GM21367 (cell line): ENCODE measurements at regions not wholly inside any gene's neighbourhood (a gene's known extent, or its start where the extent isn't known, plus 50 kb on each side); places are given as distances from the start of the nearest gene placed in this dataset.
A peak's percentile ranks its signal among the peaks of the same experiment; 100 is the strongest.

ENCODE experiments used
- ATAC-seq: cut with Tn5 transposase; IDR thresholded peaks from one replicate; pipeline ENCODE4 v1.9.1; 2021; ENCODE audit not compliant: unreplicated experiment

DNA sequence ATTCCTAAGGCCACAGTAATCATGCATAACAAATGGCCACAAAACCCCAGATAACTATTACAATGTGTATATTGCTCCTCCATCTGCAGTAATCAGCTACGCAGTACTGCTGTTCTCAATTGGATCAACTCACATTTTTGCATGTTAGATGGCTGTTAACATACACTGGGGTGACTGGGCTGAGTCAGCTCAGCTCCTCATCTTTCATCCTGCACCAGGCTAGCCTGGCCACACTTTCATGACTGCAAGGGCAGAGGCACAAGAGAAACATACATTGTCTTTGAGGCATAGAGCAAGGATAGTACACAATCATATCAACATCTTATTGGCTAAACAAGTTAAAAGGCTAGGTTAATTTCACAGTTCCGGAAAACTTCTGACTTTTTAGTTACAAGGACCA, 306.6 kb downstream of the SLC6A15 start:
- no peak for ATAC-seq

DNA sequence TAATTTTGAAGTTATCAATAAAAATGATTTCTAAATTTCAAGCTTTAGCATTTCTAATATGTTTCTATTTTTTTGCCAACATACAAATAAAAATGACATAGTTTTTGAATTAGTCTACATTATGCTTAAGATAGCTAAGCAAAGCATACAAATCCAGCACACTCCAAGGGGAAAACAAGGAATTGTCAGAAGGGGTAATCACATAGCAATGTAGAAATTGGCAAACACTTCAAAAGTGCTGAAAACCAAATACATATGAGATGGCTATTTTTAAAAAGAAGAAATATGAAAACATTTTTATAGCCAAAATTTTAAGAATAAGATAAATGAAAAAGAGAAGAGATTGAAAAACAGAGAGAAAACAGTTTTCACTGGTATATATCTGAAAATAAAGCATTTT, 308.0 kb downstream of the SLC6A15 start:
- no peak for ATAC-seq

DNA sequence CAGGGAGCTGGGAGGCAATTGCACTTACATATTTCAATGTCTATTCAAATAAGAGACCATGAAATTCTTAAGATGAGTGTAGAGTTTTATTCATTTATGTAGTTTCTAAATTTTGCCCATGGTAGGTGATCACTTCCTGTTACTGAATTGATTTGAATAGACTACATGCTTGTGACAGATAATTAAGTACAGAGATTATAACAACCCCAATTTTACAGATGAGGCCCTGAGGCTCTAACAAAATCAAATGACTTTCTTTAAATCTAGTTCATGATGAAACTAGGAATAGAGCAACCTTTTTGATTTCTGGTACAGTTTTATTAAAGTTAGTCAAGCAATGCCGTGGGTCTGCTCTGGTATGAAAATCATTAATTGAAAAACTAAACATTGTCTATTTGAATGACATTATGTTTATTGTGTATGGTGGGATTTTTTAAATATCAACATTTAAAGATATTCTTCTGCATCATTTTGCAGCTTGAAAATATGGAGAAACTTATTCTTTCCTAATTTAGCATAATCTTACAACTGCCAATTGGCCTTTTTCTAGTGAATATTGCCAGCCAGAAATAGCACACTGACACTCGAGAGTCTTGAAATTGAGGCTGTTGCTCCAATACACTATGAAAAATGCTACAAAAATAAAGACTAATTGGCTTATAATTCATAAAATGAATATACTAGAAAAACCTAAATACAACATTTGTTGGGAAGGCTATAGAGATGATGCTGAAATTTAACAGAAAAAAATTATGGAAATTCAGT, 308.9 kb downstream of the SLC6A15 start:
- no peak for ATAC-seq

DNA sequence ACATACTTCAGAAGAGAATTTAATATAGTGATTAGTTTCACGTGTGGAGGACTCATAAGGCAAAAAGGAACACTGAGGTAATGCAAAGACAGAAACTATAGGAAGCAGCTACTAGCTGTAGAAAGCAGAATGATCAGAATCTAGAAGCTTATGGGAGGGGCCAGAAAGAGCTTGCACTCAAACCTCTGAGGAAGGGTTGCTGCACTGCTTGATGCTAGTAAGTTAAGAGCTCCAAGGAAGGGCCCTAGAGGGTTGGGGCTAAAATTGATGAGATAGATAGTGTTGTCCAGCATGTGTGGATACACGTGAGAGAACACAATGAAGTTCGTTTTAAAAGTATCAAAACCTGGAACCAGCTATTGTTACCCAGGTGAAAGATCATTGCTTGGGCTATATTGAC, 311.1 kb downstream of the SLC6A15 start:
- ATAC-seq, result no peak

DNA sequence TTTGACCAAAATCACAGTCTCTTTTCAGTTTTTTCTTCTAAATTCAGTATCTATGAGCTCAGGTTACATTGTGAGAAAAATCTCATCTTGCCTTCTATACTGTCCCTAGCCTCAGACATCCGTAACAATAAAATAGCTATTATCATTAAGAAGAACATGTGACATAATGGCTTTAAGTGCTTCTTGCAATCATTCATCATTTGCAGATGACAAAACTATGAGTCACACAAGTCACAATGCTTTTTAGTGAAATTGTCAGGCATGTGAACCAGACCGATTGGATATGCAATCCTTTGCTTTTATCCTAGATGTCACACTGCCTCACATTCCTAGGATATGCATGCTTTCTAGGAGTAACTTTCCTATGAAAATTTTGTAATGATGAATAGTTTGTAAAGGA, 313.1 kb downstream of the SLC6A15 start:
- ATAC-seq, result no peak

DNA sequence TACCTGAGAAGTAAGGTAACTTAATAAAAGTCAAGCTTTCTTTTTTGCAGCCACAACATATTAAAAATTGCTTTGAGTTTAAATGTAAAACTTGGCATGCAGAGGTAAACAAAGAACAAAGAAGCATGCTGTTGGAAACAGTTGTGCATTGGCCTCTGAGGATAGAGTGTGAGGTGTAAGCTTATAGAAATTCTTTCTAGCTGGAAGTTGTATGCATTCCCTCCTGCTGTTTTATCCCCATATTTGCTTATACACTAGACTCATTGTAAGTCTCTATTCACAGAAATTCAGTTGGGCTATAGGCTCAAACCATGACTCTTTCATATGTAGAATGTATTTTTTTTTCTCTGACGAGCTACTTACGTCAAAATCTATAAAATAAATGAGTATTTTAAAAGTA, 316.3 kb downstream of the SLC6A15 start:
- no peak for ATAC-seq

DNA sequence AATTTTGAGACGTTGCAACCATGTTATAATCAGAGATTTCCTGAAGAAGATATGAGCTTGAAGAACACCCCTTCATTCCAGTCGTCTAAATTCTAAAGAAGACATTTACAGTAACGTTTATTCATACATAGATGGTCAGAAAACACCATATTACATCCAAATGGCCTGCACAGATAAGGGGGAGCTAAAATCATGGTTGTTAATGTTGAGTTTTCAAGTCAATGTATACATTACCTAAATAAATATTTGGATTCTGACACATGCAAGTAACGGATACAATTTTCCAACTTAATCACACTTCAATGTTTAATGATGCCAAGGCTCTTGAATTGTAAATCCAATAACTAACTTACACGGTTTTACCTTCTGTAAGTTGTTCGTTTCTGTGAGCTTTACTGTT, 318.4 kb downstream of the SLC6A15 start:
- ATAC-seq, result no peak

DNA sequence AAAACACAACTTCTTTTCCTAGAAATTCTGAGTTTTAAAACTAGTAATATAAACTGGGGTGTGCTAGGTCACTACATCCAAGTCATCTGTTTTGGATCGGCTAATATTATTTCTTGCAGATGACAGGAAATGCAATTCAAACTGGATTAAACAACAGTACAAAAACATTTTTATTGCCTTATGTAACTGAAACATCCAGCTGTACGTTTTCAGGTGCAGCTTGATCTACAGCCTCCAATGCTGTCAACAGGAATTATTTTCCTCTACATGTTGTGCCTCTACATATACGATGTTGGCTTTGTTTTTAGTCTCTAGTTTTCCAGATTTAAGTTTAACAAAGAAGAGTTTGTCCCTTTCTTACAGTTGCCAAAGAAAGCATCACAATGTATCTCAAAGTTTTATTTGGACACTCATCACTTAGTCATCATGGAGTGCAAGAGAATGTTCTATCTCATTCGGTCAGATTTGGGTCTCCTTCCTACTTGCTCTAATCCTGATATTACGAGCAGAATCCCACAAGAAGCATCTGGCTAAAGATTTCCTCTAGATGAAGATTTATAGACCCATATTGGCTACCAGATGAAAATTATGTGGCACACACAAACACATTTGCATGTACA, 326.7 kb downstream of the SLC6A15 start:
- no peak for ATAC-seq

DNA sequence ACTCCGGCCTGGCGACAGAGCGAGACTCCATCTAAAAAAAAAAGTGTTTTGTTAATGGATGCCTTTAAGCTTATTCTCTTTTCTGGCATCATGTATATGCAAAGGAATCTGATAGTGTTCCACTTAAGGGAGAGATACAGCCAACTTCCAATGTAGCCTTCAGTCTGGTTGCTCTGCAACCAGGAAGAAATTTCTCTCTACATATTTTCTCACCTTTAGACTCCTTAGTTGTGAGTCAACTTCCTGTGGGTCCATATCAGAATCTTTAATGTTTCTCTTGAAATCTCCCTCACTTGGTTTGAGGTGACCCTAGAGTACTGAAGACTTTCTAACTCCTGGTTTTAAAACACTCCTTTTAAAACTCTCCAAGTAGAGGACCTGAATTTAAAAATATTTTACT, 340.4 kb downstream of the SLC6A15 start:
- no peak for ATAC-seq

DNA sequence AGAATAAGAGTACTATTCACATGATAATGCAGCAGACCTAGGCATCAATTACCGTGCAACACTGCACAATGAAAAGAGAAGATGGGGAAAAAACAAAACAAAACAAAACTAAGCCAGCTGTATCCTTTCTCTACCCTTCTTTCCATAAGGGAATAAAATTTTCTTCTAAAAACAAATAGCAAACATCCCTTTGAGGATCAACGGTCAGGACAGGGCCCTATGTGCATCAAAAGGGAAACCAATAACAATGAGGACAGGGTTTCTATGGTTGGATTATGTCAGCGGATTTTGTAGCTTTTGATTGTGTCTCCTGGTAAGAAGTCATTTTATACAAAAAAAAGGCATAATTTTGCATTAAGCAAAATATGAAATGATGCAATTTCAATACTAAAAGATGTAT, 350.3 kb downstream of the SLC6A15 start:
- ATAC-seq, result no peak

DNA sequence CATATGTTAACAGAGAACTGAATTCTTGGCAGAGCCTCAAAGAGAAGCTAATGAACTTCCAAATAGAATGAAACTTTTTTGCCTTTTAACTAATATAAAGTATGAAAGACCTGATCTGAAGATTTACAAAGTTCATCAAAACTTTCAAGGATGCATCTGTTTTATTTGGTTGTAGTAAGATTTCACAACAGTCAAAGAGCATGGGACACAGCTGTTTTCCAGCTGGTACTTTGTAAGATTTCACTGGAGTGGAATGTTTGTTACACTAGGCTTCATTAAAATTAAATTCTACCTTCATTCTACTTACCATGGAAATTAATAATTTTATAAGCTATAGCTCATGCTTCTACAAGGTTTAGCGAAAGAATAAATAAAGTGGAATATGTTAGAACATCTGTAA, 351.2 kb downstream of the SLC6A15 start:
- ATAC-seq, result no peak

DNA sequence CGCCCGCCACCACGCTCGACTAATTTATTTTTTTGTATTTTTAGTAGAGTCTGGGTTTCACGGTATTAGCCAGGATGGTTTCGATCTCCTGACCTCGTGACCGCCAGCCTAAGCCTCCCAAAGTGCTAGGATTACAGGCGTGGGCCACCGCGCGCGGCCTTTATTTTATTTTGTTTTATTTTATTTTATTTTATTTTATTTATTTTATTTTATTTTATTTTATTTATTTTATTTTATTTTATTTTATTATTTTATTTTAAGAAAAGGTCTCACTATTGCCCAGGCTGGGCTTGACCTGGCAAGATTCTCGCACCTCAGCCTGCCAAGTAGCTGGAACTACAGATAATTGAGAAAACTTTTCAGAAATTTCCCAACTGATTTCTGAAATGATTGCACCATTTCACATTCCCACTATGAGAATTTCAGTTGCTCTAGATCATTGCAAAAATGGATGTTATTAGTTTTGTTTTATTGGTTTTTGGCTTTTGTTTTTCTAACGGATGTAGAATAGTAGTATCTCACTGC, 358.3 kb downstream of the SLC6A15 start:
- no peak for ATAC-seq

DNA sequence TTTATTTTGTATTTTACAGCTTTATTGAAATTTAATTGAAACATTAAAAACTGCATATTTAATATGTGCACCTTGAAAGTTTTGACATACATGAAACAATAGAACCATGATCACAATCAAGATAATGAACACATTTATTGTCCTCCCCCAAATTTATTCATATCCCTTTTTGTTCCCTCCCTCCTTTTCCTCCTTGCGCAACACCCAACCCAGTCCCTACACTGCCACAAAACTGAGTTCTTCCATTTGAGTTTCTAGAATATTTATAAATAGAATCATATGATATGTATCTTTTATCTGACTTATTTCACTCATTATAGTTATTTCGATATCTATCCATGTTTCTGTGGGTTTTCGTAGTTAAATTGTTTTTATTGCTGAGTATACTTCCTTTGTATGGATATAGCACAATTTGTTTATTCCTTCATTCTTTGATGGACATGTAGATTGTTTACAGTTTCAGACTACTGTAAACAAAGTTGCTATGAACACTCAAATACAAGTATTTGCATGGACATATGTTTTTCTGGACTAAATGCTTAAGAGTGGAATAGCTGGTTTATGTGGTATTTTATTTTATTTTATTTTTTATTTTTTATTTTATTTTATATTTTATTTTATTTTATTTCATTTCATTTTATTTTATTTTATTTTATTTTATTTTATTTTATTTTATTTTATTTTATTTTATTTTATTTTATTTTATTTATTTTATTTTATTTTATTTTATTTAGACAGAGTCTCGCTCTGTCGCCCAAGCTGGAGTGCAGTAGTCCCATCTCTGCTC, 359.1 kb downstream of the SLC6A15 start:
- no peak for ATAC-seq

DNA sequence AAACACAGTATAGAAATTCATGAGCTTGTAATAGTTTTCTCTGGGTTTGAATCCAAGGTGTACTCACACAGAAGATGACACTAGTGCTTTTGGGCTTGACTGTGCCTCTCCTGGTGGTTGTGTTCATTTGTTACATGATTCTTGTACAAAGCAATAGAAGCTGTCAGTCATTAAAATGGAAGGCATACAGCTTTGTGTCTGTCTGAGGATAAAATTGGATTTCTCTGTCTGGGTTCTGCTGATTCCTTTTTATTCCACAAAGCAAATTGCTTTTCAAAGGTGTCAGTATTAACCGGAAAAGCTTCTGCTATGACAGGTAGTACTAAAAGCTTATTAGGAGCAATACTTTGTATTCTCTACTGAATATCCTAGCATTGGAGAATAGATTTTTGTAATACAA, 361.2 kb downstream of the SLC6A15 start:
- no peak for ATAC-seq

DNA sequence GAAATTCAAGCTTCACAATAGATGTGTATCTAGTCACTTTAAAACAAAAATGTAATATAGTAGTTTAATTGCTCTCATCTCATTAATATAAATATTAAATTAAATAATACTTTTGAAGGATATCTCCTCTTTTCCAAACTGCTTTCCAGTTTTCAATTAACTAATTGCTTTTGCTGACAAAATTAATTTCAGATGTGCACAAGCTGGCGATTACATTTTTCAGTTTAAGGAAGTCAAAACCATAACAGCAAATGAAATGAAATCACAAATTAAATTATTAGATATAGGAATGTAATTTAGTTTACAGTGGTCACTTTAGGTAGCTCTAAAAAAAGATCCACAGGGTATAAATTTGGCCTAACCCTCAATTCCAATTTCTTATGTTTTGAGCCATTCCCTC, 362.1 kb downstream of the SLC6A15 start:
- ATAC-seq, result no peak

DNA sequence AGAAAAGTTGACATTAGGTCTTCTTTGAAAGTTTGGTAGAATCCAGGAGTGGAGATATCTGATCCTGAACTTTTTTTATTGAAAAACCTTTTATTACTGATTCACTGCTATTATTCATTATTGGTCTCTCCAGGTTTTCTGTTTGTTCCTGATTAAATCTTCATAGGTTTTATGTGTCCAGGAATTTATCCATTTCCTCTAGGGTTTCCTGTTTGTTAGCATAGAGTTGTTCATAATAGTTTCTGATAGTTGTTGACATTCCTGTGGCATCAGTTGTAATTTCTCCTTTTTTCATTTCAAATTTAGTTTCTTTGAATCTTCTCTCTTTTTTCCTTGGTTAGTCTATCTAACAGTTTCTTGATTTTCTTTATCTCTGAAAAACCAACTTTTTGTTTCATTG, 370.3 kb downstream of the SLC6A15 start:
- no peak for ATAC-seq

DNA sequence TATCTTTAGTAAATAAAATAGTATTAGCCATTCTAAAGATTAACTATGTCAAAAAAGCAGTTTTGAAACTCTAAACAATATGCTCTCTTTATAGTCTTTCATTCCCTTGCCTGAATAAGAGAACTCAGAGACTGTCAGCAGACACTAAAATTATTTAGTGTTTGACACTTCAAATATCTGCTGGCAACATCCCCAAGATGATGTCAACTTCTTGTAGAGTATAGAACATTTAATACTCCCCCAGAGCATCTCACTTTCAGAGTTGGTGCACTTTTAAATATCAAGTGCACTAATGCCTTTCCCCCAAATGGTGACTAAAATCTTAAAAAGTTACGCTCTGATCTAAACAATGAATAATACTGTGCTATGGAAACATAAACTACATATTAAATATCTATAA, 374.9 kb downstream of the SLC6A15 start:
- no peak for ATAC-seq

DNA sequence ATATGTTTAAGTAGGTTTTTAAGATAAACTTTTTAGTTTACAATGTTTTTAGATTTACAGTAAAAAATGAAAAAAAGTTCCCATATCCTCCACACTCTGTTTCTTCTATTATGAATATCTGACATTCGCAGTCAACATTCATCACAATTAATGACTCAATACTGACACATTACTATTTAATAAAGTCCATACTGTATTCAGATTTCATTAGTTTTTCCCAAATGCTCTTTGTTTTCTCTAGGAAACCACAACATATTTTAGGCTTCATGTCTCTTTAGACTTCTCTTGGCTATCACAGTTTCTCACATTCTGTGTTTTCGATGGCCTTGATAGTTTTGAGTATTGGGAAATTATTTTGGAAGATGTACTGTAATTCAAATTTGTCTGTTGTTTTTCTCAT, 399.8 kb downstream of the SLC6A15 start:
- ATAC-seq, result no peak

DNA sequence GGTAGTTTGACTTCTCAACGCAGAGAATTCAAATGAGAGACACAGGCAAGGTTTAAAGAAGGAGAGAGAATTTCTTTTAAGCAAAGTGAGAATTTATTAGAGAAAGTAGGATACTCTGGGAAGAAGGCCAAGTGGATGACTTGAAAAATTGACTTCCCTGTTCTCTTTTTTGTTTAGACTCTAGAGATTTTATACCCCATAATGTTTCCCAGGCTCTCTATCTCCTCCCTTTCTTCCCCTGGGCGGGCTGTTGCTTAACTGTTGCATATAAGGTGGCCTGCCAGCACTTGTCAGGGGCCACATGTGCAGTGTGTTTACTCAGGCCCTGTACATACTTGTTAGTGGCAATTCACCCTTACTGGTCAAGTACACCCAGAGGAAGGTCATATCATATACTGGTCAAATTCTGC, 403.7 kb downstream of the SLC6A15 start:
- no peak for ATAC-seq

DNA sequence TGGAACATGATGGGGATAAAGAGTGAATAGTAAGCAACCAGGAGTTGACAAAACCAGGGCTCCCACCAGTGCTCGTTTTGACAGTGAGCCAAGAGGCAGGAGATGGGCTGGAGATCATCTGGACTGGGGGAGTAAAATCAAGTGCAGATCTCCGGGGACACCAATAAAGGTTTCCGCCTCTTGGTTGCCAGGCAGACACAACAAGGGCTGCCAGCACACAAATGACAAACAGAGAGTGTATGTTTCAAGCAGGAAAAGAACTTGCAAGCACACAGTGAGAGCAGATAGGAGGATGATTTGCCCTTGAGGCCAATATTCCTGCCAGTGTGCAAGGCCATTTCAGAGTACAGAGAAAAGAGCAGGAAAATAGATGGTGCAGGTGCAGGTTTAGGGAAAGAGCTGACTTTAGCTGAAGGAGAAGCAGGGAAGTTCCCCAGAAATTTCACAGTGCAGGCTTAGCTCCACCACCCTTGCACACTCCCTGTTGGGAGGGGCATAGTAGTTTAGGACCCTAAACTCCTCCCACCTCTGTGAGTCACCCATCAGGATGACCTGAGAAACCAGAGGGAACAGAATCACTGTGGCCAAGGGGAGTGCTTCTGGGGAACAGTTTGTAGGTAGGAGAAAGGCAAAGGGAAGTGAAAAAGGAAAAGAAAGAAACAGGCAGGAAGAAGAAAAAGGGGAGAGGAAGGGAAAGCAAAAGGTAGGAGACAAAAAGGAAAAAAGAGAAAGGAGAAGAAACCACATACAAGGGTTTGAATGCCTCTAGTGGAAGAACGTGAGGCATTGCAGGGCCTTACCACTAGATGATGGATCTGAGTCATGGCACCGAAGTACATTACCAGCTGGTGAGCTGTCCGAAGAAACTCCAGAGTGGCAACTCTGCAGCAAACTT, 404.4 kb downstream of the SLC6A15 start:
- ATAC-seq, result peak; percentile 72

DNA sequence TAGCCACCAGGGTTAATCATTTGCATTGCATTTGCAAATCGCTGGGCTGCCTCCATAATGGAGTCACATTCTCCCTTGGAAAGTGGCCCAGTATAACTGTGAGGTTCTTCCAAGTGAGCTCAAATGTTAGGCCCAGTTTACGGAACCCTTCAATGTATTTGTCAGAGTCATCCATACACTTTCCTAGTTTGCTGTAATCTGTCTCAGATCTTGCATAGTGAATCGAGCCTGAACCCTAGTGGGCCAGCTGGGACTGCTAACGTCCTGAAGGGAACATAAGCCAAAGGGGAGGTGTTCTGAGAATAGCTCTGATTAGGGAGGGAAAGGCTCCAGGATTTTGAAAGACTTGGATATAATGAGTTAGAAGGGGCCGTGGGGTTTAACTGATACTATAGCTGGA, 406.3 kb downstream of the SLC6A15 start:
- no peak for ATAC-seq
